Activated CD4-positive, alpha-beta T cell treated with anti-CD3 and anti-CD28 coated beads, Interleukin-2, Interleukin-4, amounts not matched to agents 100 ng/mL and 50 ng/mL, durations not matched to agents 16 hours and 8 hours (primary cell): ENCODE measurements at regions not wholly inside any gene's neighbourhood (a gene's known extent, or its start where the extent isn't known, plus 50 kb on each side); places are given as distances from the start of the nearest gene placed in this dataset.

Source experiments
- DNase-seq: peaks from one replicate; pipeline ENCODE4 v3.0.0-alpha.2; 2020; ENCODE audit warnings: low spot score

DNA sequence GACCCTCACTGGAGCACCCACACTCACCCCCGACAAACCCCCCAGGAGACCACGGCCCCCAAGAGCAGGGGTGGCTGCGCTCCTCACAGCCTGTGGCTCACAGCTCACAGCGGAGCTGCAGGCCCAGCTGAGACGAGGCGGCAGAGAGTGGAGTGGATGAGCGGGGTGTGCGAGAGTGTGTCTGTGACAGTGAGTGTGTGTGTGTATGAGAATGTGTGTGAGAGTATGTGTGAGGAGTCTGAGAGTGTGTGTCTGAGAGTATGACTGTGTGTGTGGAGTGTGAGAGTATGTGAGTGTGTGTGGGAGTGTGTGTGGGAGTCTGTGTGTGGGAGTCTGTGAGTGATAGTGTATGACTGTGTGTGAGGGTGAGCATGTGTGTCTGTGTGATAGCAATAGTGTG lies 55.3 kb upstream of the ID2 start:
- no peak for DNase-seq

DNA sequence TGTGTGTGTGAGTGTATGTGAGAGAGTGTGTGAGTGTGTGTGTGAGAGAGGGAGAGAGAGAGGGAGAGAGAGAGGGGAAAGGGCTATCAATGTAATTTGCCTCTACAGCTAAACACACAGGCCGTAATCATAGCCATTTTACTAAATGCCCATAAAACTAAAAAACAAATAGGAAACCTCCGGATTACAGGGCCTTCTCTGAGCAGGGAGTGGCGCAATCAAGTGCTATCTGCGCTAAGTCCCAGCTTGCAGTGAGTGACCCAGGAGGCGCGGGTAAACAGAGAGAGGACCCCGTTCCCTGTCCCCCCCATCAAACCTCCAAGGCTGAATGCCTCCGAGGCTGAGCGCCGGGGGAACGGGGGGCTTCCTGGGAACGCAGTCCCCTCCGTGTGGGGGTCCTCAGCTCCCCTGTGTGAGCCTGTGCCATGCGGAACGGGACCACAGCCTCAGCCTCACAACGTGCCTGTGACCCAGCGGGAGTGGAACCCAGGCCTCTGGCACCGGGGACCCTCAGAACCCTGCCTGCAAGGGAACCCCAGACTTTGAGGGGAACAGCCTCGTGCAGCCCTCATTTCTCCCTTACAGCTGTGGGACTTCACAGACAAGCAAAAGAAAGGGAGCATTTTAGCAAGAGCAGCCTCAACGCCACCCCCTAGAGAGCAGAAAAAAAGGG lies 54.7 kb upstream of the ID2 start:
- DNase-seq: no peak

DNA sequence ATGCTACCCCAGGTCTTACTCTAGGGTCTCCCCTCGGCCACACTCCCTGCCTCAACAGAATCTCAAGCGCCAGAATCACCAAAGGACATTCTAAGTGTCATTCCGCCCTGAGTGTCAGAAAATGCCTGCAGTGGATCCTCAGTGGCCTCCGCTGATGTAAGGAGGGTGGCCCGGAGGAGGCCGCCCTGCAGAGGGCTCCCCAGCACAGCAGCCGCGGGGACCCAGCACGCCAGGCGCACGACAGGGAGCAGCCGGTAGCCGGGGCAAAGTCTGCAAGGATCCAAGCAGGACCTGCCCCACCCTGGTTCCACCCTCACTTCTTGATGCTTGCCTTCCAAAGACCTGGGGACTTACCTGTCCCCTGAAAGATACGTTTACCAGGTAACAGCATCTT lies 54.2 kb upstream of the ID2 start:
- no peak for DNase-seq

DNA sequence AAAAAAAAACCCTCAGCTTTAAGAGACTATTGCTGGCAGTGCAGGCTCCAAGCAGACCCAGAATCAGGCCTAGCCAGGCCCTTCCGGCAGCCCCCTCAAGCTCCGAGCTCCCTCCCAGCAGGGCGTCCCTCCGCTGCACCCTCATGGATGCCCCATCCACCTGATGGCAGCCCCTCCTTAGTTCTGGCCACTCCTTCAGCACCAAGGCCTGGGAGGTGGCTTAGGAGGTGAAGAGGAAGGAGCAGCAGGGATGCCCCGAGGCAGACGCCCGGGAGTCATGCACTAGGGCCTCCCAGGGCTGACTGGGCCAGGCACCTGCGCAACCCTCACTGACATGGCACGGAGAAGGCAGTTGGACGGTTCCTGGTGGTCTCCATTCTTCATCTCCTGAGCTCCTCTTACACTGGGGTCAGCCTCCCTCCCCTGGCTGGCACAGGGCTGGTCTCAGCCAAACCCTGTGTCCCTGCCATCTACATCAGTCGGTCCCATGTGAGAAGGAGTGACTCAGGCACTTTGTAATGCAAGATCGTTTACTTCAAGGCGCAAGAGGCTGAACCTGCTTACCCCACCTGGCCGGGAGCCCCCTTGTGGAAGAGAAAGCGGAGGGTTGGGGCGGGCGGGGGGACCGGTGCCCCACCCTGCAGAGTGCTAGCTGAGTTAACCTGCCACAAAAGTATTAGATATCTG lies 53.5 kb upstream of the ID2 start:
- DNase-seq: no peak

DNA sequence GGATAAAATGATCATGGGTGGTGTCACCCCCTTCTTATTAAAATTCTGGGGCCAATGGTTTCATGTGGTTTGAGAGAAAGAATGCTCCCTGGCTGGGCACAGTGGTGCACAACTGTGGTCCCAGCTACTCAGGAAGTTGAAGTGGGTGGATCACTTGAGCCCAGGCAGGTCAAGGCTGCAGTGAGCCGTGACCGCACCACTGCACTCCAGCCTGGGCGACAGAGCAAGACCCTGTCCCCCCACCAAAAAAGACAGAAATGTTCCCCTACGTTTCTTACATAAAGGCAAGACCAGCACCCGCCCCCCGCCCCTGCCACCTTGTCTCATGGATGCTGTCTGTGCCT lies 53.0 kb upstream of the ID2 start:
- DNase-seq: no peak

DNA sequence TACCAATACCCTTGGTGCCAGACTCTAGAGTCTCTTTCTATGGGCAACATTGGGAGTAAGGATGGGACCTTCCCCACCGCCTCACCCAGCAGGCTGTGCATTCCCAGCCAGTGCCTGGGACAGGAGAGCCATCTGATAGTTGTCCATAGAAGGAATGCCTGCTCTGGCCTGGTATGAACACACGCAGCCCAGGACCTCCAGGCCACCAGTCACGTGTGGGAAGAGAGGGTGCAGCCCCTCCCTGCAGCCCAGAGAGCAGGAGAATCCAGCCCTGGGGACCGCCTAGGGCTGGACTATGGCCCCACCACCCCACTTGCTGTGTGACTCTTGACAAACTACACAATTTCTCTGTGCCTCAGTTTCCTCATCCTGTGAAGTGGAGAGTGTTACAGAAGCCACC lies 52.5 kb upstream of the ID2 start:
- no peak for DNase-seq

DNA sequence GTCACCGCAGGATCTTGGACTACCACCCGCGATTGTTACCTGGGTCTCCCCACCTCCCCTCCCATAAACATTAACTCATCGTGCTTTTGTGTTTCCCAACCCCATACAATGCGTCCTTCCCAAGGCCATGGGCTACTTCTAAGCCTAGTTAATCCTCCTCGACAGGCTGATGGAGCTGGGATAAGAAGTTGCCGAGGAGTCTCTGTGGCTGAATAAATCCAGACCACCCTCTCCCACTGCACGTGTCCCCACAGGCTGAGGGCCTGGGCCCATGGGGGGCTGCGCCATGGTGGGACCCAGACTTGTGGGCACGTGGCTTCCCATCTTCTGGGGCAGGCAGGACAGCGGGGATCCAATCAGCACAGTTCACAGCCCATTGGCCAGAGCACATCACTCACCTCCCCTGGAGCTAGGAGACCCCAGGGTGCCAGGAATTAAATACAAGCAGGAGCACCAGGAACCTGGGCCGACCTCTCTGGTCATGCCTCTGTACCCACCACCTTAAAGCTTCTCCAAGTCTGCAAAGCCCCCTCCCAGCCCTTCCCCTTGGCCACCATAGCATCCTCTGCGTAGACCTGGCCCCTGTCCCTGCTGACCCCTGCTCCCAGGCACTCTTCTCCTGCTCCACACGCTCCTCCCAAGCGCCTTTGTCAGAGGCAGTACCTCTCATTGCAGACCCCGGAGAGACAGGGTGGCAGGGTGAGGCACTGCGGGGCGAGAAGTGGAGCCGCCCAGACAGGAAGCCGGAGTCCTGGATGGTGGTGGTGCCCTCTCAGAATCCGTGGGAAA lies 51.0 kb upstream of the ID2 start:
- DNase-seq: no peak

DNA sequence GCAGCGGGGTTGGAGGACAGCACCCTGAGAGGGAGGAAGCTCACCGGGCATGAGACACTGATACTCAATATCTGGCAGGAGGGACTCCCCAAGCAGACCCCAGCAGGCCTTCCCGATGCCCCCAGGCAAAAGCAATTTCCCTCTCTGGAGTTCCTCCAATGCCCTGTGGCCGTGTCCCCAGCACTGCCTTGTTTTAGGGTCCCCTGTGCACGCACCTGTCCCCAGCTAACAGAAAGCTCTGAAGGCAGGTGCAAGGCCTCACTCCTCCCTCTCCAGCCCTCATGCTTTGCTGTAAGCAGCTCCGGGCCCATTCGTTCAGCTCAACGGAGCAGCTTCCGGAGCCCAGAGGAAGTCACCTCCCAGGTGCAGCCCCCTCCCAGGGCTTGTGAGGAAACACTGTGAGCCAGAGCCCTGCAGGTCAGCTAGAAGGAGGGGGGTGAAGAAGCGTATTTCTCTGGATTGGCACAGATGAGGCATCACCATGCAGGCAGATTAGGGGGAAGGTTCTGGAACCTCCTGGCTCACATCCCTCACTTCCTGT lies 50.3 kb upstream of the ID2 start:
- no peak for DNase-seq
